Middle frontal gyrus (tissue), 1 donor: ENCODE measurements at regions not wholly inside any gene's neighbourhood (a gene's known extent, or its start where the extent isn't known, plus 50 kb on each side); places are given as distances from the start of the nearest gene placed in this dataset.
"Not testable (repeated sequence)": the region's sequence is repeated elsewhere in the genome, so short reads cannot be mapped to it uniquely, and the experiment has no call there.

ENCODE experiments used
- DNase-seq: peaks from one replicate; pipeline ENCODE4 v3.0.0-alpha.2; 2015; ENCODE audit warnings: low spot score; ENCODE audit errors: extremely low spot score

GRCh38 chr2:189231719-189232323 lies 52.3 kb upstream of the COL5A2 start:
- no peak for DNase-seq

GRCh38 chr2:189232759-189233406 lies 53.3 kb upstream of the COL5A2 start:
- DNase-seq: no peak

GRCh38 chr2:189233527-189233926 lies 54.0 kb upstream of the COL5A2 start:
- no peak for DNase-seq

- DNase-seq: no peak
These were observed 55.4 kb upstream of the COL5A2 start for GRCh38 chr2:189234991-189235390.

GRCh38 chr2:189236066-189236465 lies 56.5 kb upstream of the COL5A2 start:
- no peak for DNase-seq

GRCh38 chr2:189238903-189239302 lies 59.3 kb upstream of the COL5A2 start:
- DNase-seq: no peak

- DNase-seq: not testable (repeated sequence)
These were observed 64.3 kb upstream of the COL5A2 start for GRCh38 chr2:189243843-189244242.

GRCh38 chr2:189247276-189247675 lies 67.7 kb upstream of the COL5A2 start:
- DNase-seq: no peak

- DNase-seq: no peak
These were observed 68.6 kb upstream of the COL5A2 start for GRCh38 chr2:189248141-189248540.

GRCh38 chr2:189249171-189249570 lies 69.6 kb upstream of the COL5A2 start:
- no peak for DNase-seq

- DNase-seq: no peak
These were observed 70.3 kb upstream of the COL5A2 start for GRCh38 chr2:189249901-189250300.

GRCh38 chr2:189252991-189253675 lies 73.6 kb upstream of the COL5A2 start:
- no peak for DNase-seq

- no peak for DNase-seq
These were observed 74.3 kb upstream of the COL5A2 start for GRCh38 chr2:189253836-189254235.

GRCh38 chr2:189254268-189254883 lies 74.8 kb upstream of the COL5A2 start:
- no peak for DNase-seq

GRCh38 chr2:189255711-189256110 lies 76.2 kb upstream of the COL5A2 start:
- DNase-seq: no peak

GRCh38 chr2:189258616-189259365 lies 79.2 kb upstream of the COL5A2 start:
- no peak for DNase-seq

GRCh38 chr2:189260361-189260814 lies 80.8 kb upstream of the COL5A2 start:
- DNase-seq: no peak

- no peak for DNase-seq
These were observed 81.9 kb upstream of the COL5A2 start for GRCh38 chr2:189261431-189261841.

- DNase-seq: no peak
These were observed 82.4 kb upstream of the COL5A2 start for GRCh38 chr2:189261916-189262315.

- DNase-seq: no peak
These were observed 86.2 kb upstream of the COL5A2 start for GRCh38 chr2:189265696-189266320.

- no peak for DNase-seq
These were observed 87.9 kb upstream of the COL5A2 start for GRCh38 chr2:189267491-189267890.
